K562 (cell line): ENCODE measurements at regions not wholly inside any gene's neighbourhood (a gene's known extent, or its start where the extent isn't known, plus 50 kb on each side); places are given as distances from the start of the nearest gene placed in this dataset.
A peak's percentile ranks its signal among the peaks of the same experiment; 100 is the strongest.

Experiments used
- ATAC-seq: fragments of 200-7000 bp; cut with Tn5 transposase; 3 replicates; pipeline ENCODE4 v1.9.1; 2020; ENCODE audit warnings: moderate library complexity
- BruUV-seq: library from RNA; stranded (reverse); fragments of 400-500 nt; replicated peaks from 2 replicates; lab custom pipeline; 2021; lab: Mats Ljungman, UMichigan
- CTCF ChIA-PET: fragments of 300-600 bp; formaldehyde crosslinking; extraction: SDS; loops from one replicate; lab custom pipeline; 2021; ENCODE audit warnings: low intra/inter-chr PET ratio; lab: Yijun Ruan, JAX
- POLR2A ChIA-PET: fragments of 300-600, 350-650 bp; sonication (Branson Sonifier 250); formaldehyde crosslinking; extraction: SDS; loops from one replicate; lab custom pipeline; 2021; ENCODE audit warnings: antibody characterized with exemption, inconsistent platforms; lab: Yijun Ruan, JAX
- DNase-seq, 4 experiments: peaks; one replicate each; pipeline versions ENCODE4 v3.0.0 to v3.0.0-alpha.2; 2011 to 2018; ENCODE audit warnings: low spot score in 3 of 4, mixed read lengths in 3 of 4; ENCODE audit errors: extremely low read depth in 1 of 4
- FAIRE-seq: peaks from 2 replicates; lab custom pipeline; 2011; peaks lifted over from hg19 to GRCh38; lab: Jason Lieb, UNC
- H2AFZ ChIP-seq: 2 replicates; pipeline ENCODE4 v1.6.0; 2011; ENCODE audit warnings: low read depth, low read length, control low read depth, inconsistent platforms
- H3K27ac ChIP-seq: fragments of 200-600 bp; 3 replicates; pipeline ENCODE4 v1.8.0; 2011; ENCODE audit warnings: low read depth, mild to moderate bottlenecking, control low read depth, inconsistent platforms, low read length, moderate library complexity, mixed read lengths; ENCODE audit errors: extremely low read depth
- H3K27me3 ChIP-seq, 2 experiments: fragments of 300-600 bp in 1 of 2; 2 replicates in 1 of 2; 3 replicates in 1 of 2; pipeline versions ENCODE4 v1.6.0 to v1.8.0; 2011; ENCODE audit warnings: inconsistent platforms in 2 of 2, low read length in 2 of 2, mild to moderate bottlenecking in 1 of 2, mixed read lengths in 1 of 2, moderate library complexity in 1 of 2; ENCODE audit not compliant: control insufficient read depth in 2 of 2, insufficient read depth in 2 of 2
- H3K36me3 ChIP-seq: fragments of 300-600 bp; 3 replicates; pipeline ENCODE4 v1.8.0; 2011; ENCODE audit warnings: mild to moderate bottlenecking, low read length, inconsistent platforms; ENCODE audit not compliant: control insufficient read depth, insufficient read depth
- H3K4me1 ChIP-seq, 2 experiments: fragments of 200-600 bp in 1 of 2; replicated peaks in 1 of 2; 2 replicates in 1 of 2; 3 replicates in 1 of 2; pipeline versions ENCODE4 v1.5.1 to v1.8.0; 2011; ENCODE audit warnings: inconsistent platforms in 2 of 2, low read length in 2 of 2, mild to moderate bottlenecking in 1 of 2, mixed read lengths in 1 of 2, moderate library complexity in 1 of 2; ENCODE audit not compliant: control insufficient read depth in 2 of 2, insufficient read depth in 2 of 2
- H3K4me2 ChIP-seq: 2 replicates; pipeline ENCODE4 v1.6.1; 2011; ENCODE audit warnings: low read length, control low read depth, inconsistent platforms, mixed read lengths; ENCODE audit not compliant: insufficient read depth
- H3K4me3 ChIP-seq: fragments of 200-600 bp; sonication (generic), shearing (Covaris generic); 2 replicates; pipeline ENCODE4 v1.5.1; 2016; ENCODE audit warnings: control low read depth, inconsistent platforms
- H3K79me2 ChIP-seq: fragments of 200-600 bp; 3 replicates; pipeline ENCODE4 v1.8.0; 2011; ENCODE audit warnings: low read length, inconsistent platforms; ENCODE audit not compliant: control insufficient read depth, insufficient read depth
- H3K9ac ChIP-seq, 2 experiments: 2 replicates each; pipeline versions ENCODE4 v1.6.0 to v1.6.1; 2011; ENCODE audit warnings: low read depth in 2 of 2, low read length in 2 of 2, control low read depth in 1 of 2, inconsistent platforms in 1 of 2, mild to moderate bottlenecking in 1 of 2, mixed read lengths in 1 of 2; ENCODE audit not compliant: insufficient read depth in 1 of 2
- H3K9me1 ChIP-seq: one replicate; pipeline ENCODE4 v1.6.0; 2011; ENCODE audit warnings: inconsistent platforms, mild to moderate bottlenecking, low read length, moderate library complexity; ENCODE audit not compliant: control insufficient read depth, insufficient read depth
- H3K9me3 ChIP-seq: replicated peaks from 2 replicates; pipeline ENCODE4 v1.5.1; 2011; ENCODE audit warnings: low read depth, low read length, inconsistent platforms; ENCODE audit not compliant: control insufficient read depth, insufficient read depth
- H4K20me1 ChIP-seq: replicated peaks from 2 replicates; pipeline ENCODE4 v1.6.1; 2011; ENCODE audit warnings: low read length, inconsistent platforms, mixed read lengths; ENCODE audit not compliant: control insufficient read depth, insufficient read depth
- FOSL1 ChIP-seq: fragments of 200-800 bp; sonication (Bioruptor generic); conservative IDR thresholded peaks from 2 replicates; pipeline ENCODE4 v1.6.1; 2016; ENCODE audit warnings: missing genetic modification characterization, missing compliant biosample characterization
- NFE2 ChIP-seq: IDR thresholded peaks from 2 replicates; pipeline ENCODE4 v1.6.1; 2014; ENCODE audit warnings: antibody characterized with exemption, low read depth
- NONO ChIP-seq, 2 experiments: fragments of 200-400 bp in 1 of 2; fragments of 450-650 bp in 1 of 2; formaldehyde crosslinking in 1 of 2; IDR thresholded peaks; 2 replicates each; pipeline ENCODE4 v1.6.1; 2017; ENCODE audit warnings: low read depth in 2 of 2, mild to moderate bottlenecking in 2 of 2, moderate library complexity in 2 of 2, low read length in 1 of 2
- SNIP1 ChIP-seq: fragments of 450-650 bp; IDR thresholded peaks from 2 replicates; pipeline ENCODE4 v1.7.1; 2017; ENCODE audit warnings: low read depth, mild to moderate bottlenecking
- TAF15 ChIP-seq: fragments of 200-400 bp; formaldehyde crosslinking; IDR thresholded peaks from 2 replicates; pipeline ENCODE4 v1.6.1; 2017; ENCODE audit warnings: mild to moderate bottlenecking, low read depth, low read length, moderate library complexity
- ZNF197 ChIP-seq: fragments of 200-800 bp; sonication (Bioruptor generic); IDR thresholded peaks from 2 replicates; pipeline ENCODE4 v1.6.1; 2016; ENCODE audit warnings: low read depth, missing genetic modification characterization, missing compliant biosample characterization
- ZNF644 ChIP-seq: fragments of 200-800 bp; sonication (Bioruptor generic); IDR thresholded peaks from 2 replicates; pipeline ENCODE4 v1.6.1; 2016; ENCODE audit warnings: low read depth, missing genetic modification characterization, missing compliant biosample characterization
- WGBS: fragments of 100-300 bp; shearing (Covaris generic); methylation state at CpG from one replicate; pipeline ENCODE4 v1.1.6; 2016; ENCODE audit warnings: low coverage, mixed read lengths; ENCODE audit not compliant: insufficient coverage; ENCODE audit errors: missing lambda C conversion rate; 5-methylcytosine and 5-hydroxymethylcytosine counted together
- in situ Hi-C: fragments of 300-500 bp; cut with MboI; formaldehyde crosslinking; loops from 4 replicates; pipeline ENCODE4 v1.15.0; 2018; ENCODE audit warnings: inconsistent platforms, mixed read lengths
- intact Hi-C: fragments of 100-400 bp; cut with micrococcal nuclease; formaldehyde crosslinking; loops from 2 replicates; pipeline ENCODE4 v1.14.2; 2022
- TF ChIP-seq, protein P1 (sequence below): IDR thresholded peaks from 2 replicates; pipeline ENCODE4 v1.6.1; 2011; ENCODE audit warnings: borderline replicate concordance, low read depth, mild to moderate bottlenecking, moderate library complexity, low read length; ENCODE audit not compliant: insufficient read depth, poor library complexity, severe bottlenecking
- TF ChIP-seq, protein P2 (sequence below): fragments of 250-450 bp; sonication (Bioruptor Pico); IDR thresholded peaks from 2 replicates; pipeline ENCODE4 v1.5.1; 2021; ENCODE audit warnings: mild to moderate bottlenecking

- no peak for TF ChIP-seq NONO (IDR thresholded peaks at IDR 0.05; ENCODE audit: low read depth in 2 of 2, low read length in 1 of 2)
- TF ChIP-seq, protein P1, sequence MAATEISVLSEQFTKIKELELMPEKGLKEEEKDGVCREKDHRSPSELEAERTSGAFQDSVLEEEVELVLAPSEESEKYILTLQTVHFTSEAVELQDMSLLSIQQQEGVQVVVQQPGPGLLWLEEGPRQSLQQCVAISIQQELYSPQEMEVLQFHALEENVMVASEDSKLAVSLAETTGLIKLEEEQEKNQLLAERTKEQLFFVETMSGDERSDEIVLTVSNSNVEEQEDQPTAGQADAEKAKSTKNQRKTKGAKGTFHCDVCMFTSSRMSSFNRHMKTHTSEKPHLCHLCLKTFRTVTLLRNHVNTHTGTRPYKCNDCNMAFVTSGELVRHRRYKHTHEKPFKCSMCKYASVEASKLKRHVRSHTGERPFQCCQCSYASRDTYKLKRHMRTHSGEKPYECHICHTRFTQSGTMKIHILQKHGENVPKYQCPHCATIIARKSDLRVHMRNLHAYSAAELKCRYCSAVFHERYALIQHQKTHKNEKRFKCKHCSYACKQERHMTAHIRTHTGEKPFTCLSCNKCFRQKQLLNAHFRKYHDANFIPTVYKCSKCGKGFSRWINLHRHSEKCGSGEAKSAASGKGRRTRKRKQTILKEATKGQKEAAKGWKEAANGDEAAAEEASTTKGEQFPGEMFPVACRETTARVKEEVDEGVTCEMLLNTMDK = no peak
- TF ChIP-seq, protein P2, sequence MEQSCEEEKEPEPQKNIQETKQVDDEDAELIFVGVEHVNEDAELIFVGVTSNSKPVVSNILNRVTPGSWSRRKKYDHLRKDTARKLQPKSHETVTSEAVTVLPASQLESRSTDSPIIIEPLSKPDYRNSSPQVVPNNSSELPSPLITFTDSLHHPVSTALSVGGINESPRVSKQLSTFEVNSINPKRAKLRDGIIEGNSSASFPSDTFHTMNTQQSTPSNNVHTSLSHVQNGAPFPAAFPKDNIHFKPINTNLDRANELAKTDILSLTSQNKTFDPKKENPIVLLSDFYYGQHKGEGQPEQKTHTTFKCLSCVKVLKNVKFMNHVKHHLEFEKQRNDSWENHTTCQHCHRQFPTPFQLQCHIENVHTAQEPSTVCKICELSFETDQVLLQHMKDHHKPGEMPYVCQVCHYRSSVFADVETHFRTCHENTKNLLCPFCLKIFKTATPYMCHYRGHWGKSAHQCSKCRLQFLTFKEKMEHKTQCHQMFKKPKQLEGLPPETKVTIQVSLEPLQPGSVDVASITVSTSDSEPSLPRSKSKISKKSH (CRISPR knock-in tag) = no peak
- no peak for TF ChIP-seq ZNF197 (CRISPR knock-in tag)
- TF ChIP-seq SNIP1 = no peak
- TF ChIP-seq, all 486 proteins: peak for 0
Measured at GRCh38 chr5:27497491-27497890, 459.1 kb upstream of the CDH9 start (continued).

- no peak for FAIRE-seq
- CTCF ChIA-PET = no interaction called here
Measured at GRCh38 chr5:27494887-27495286, 456.5 kb upstream of the CDH9 start.

More at GRCh38 chr5:27494887-27495286, 456.5 kb upstream of the CDH9 start:
- no peak overlapping the region for H2AFZ ChIP-seq
- POLR2A ChIA-PET = no interaction called here
- TF ChIP-seq FOSL1 (tag) (peak; percentile 51), ZNF644 (tag) (no peak), NFE2 (no peak), TAF15 (no peak)
- TF ChIP-seq, all 486 proteins: peak for 1
- H3K9me1 ChIP-seq = no peaks in the 10 kb centered on the region
- no peaks in the 10 kb centered on the region for H3K36me3 ChIP-seq
- H3K79me2 ChIP-seq = no peaks in the 10 kb centered on the region
- in situ Hi-C loops (no loop called here), intact Hi-C loops (no loop called here)
- no peak for ATAC-seq
- H3K27me3 ChIP-seq = no peaks in the 10 kb centered on the region
- 18% methylated on average over 2 of the region's 2 CpGs for WGBS
- no peak overlapping the region for H3K4me3 ChIP-seq
- no peak overlapping the region for H3K4me2 ChIP-seq
- H3K9me3 ChIP-seq = no peaks in the 10 kb centered on the region
- no TSS peak for BruUV-seq
- H3K9ac ChIP-seq = no peak overlapping the region
- H4K20me1 ChIP-seq = no peaks in the 10 kb centered on the region
- no peak overlapping the region for H3K27ac ChIP-seq
- no peak for DNase-seq
- no peaks in the 10 kb centered on the region for H3K4me1 ChIP-seq
